ENCODE measurements at regions not wholly inside any gene's neighbourhood (a gene's known extent, or its start where the extent isn't known, plus 50 kb on each side); places are given as distances from the start of the nearest gene placed in this dataset.
A peak's percentile ranks its signal among the peaks of the same experiment; 100 is the strongest.

GRCh38 chr1:244768186-244768585 lies 67.3 kb upstream of the COX20 start:
- Histone ChIP-seq H2BK120ac (ENCODE audit: low read depth, low read length) (no peak overlapping the region), H3K23ac (ENCODE audit: low read depth, low read length) (no peak overlapping the region), H3K9ac (ENCODE audit: low read depth, low read length) (no peak overlapping the region), H3K9me1 (ENCODE audit: insufficient read depth, low read length) (no peaks in the 10 kb centered on the region; the same call in 1 of the 2 replicates), H3K27me3 (ENCODE audit: control insufficient read depth, insufficient read depth, low read length) (peaks cover 5% of the 10 kb centered on the region; the same call in 1 of the 2 replicates), H3K14ac (replicated peaks; ENCODE audit: low read depth, low read length) (no peak overlapping the region), H4K20me1 (ENCODE audit: insufficient read depth, low read length) (no peaks in the 10 kb centered on the region), H2BK5ac (ENCODE audit: low read depth, low read length, poor library complexity, severe bottlenecking) (no peak overlapping the region), H3K4me2 (ENCODE audit: low read depth, low read length) (no peak overlapping the region), H3K18ac (ENCODE audit: low read depth, low read length) (no peak overlapping the region), H2BK15ac (ENCODE audit: low read depth, low read length) (no peak overlapping the region), H3K79me1 (ENCODE audit: low read depth in 1 of 2, low read length in 2 of 2) (no peaks in the 10 kb centered on the region), H3K36me3 (ENCODE audit: control insufficient read depth, insufficient read depth, low read length) (no peaks in the 10 kb centered on the region), H3K4me1 (ENCODE audit: control insufficient read depth, insufficient read depth, low read length) (no peaks in the 10 kb centered on the region), H2AK9ac (replicated peaks; ENCODE audit: low read depth, low read length, poor library complexity) (no peak overlapping the region), H3K4ac (ENCODE audit: low read depth, low read length) (no peak overlapping the region), H3K9me3 (ENCODE audit: control insufficient read depth, insufficient read depth, low read length) (no peaks in the 10 kb centered on the region; the same call in 1 of the 2 replicates), H3K4me3 (ENCODE audit: insufficient read depth, low read depth, low read length) (no peak overlapping the region), H2BK20ac (ENCODE audit: low read depth, low read length) (no peak overlapping the region), H3K27ac (ENCODE audit: insufficient read depth, low read length) (no peak overlapping the region), H4K91ac (ENCODE audit: insufficient read depth, low read depth, low read length) (no peak overlapping the region), H4K8ac (ENCODE audit: low read depth in 2 of 2, low read length in 2 of 2) (no peak overlapping the region), H4K5ac (ENCODE audit: low read depth, low read length) (no peak overlapping the region), H3K56ac (ENCODE audit: extremely low read depth, insufficient read depth, low read length) (no peak overlapping the region), H2AFZ (replicated peaks; ENCODE audit: low read length, poor library complexity) (no peak overlapping the region), H2AK5ac (ENCODE audit: low read depth, low read length) (no peak overlapping the region)
- no TSS peak for BruUV-seq (replicated peaks)
- peak; percentile 56 for DNase-seq
- dilution Hi-C loops (cut with HindIII; ENCODE audit: low sequenced_read_pairs, unreplicated experiment): no loop called here
- WGBS, 2 experiments (ENCODE audit: extremely low coverage in 2 of 2, insufficient read length in 1 of 2): no CpG with 5 or more reads among the region's 1 CpG
- TF ChIP-seq NFE2L2 (IDR thresholded peaks at IDR 0.05; ENCODE audit: low read depth, low read length): peak; percentile 66; the same call in 1 of the 2 replicates
- no peak for TF ChIP-seq CEBPB (IDR thresholded peaks at IDR 0.05; ENCODE audit: low read depth, low read length)
- TF ChIP-seq RFX5 (IDR thresholded peaks at IDR 0.05; ENCODE audit: low read depth, low read length): no peak
- TF ChIP-seq MXI1 (IDR thresholded peaks at IDR 0.05; ENCODE audit: borderline replicate concordance, low read depth, low read length): no peak
- TF ChIP-seq BHLHE40 (IDR thresholded peaks at IDR 0.05; ENCODE audit: low read depth, low read length): 0 out of 2 replicates have a peak, but pooled peaks have one; percentile 13
- TF ChIP-seq CHD1 (IDR thresholded peaks at IDR 0.05; ENCODE audit: low read depth, low read length): no peak
- TF ChIP-seq MAFK (IDR thresholded peaks at IDR 0.05; ENCODE audit: low read depth, low read length): peak; percentile 14; the same call in 1 of the 2 replicates
- no peak for TF ChIP-seq FOS (IDR thresholded peaks at IDR 0.05; ENCODE audit: low read depth, low read length)
- TF ChIP-seq, protein P1, sequence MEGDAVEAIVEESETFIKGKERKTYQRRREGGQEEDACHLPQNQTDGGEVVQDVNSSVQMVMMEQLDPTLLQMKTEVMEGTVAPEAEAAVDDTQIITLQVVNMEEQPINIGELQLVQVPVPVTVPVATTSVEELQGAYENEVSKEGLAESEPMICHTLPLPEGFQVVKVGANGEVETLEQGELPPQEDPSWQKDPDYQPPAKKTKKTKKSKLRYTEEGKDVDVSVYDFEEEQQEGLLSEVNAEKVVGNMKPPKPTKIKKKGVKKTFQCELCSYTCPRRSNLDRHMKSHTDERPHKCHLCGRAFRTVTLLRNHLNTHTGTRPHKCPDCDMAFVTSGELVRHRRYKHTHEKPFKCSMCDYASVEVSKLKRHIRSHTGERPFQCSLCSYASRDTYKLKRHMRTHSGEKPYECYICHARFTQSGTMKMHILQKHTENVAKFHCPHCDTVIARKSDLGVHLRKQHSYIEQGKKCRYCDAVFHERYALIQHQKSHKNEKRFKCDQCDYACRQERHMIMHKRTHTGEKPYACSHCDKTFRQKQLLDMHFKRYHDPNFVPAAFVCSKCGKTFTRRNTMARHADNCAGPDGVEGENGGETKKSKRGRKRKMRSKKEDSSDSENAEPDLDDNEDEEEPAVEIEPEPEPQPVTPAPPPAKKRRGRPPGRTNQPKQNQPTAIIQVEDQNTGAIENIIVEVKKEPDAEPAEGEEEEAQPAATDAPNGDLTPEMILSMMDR (conservative IDR thresholded peaks at IDR 0.05; ENCODE audit: low read depth, low read length): no peak
- TF ChIP-seq ELK1 (IDR thresholded peaks at IDR 0.05; ENCODE audit: borderline replicate concordance, low read depth, low read length): no peak
- POLR2A ChIA-PET (ENCODE audit: unreplicated experiment): no interaction called here
- peak; percentile 21; the same call in 1 of the 2 replicates for ATAC-seq (ENCODE audit: low read depth)
- intact Hi-C loops (cut with micrococcal nuclease): no loop called here
- in situ Hi-C loops (cut with MboI; ENCODE audit: low sequenced_read_pairs): no loop called here
- CTCF ChIA-PET: no interaction called here

All from IMR-90 (cell line).